ENCODE measurements at regions not wholly inside any gene's neighbourhood (a gene's known extent, or its start where the extent isn't known, plus 50 kb on each side); places are given as distances from the start of the nearest gene placed in this dataset.

DNA sequence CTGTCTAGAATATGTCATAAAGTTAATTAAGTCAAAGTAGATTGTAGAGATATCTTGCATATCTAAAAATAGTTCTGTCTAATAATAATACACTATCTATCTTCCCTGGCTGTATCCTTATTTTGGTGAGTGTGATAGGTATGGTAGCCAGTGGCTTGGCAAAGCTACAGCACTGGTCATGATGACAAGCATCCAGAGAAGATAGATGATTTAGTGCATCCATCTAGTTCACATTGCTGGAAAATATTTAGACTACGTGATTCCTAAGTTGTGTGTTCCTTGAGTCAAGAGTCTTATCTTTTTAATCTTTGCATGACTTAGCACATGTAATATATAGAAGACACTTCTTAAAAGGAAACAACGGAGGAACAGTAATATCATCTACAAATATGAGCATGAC is 711.2 kb upstream of the KCND2 start:
- Histone ChIP-seq H3K36me3 (ENCODE audit: control insufficient read depth in 5 of 5, insufficient read depth in 5 of 5, low read length in 5 of 5) (no peaks in the 10 kb centered on the region), H3K27me3 (ENCODE audit: control insufficient read depth in 5 of 5, insufficient read depth in 4 of 5, low read length in 5 of 5) (no peaks in the 10 kb centered on the region), H3K27ac (ENCODE audit: low read depth, low read length) (no peak overlapping the region), H3K4me1 (ENCODE audit: control insufficient read depth in 5 of 5, insufficient read depth in 5 of 5, low read length in 5 of 5) (no peaks in the 10 kb centered on the region), H3K9ac (ENCODE audit: low read length in 5 of 5) (no peak overlapping the region), H3K9me3 (ENCODE audit: control insufficient read depth in 5 of 5, low read length in 5 of 5) (no peaks in the 10 kb centered on the region), H3K4me3 (ENCODE audit: low read depth in 1 of 5, low read length in 5 of 5) (no peak overlapping the region)

DNA sequence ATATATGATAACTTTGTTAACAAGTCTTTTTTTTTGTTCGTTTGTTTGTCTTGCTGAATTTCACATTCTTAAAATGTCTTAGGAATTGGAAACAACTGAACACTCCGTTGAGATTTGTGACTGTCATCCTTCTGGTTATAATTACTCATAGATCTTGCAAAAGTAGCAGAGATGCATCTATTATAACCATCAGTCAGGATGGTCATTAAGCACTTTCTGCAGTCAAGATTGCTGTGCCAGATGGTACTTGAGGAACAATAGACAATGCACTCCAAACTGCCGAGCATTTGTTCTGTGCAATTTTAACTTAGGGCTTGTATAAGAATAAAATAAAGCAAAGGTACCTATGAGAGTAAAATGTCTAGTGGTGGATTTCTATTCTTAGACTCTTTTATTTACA is 710.1 kb upstream of the KCND2 start:
- no peak overlapping the region for H3K27ac ChIP-seq (ENCODE audit: low read depth, low read length)
- no peak overlapping the region for H3K9ac ChIP-seq (ENCODE audit: low read length in 5 of 5)
- no peaks in the 10 kb centered on the region for H3K27me3 ChIP-seq (ENCODE audit: control insufficient read depth in 5 of 5, insufficient read depth in 4 of 5, low read length in 5 of 5)
- H3K36me3 ChIP-seq (ENCODE audit: control insufficient read depth in 5 of 5, insufficient read depth in 5 of 5, low read length in 5 of 5), result no peaks in the 10 kb centered on the region
- H3K9me3 ChIP-seq (ENCODE audit: control insufficient read depth in 5 of 5, low read length in 5 of 5), result no peaks in the 10 kb centered on the region
- H3K4me1 ChIP-seq (ENCODE audit: control insufficient read depth in 5 of 5, insufficient read depth in 5 of 5, low read length in 5 of 5), result no peaks in the 10 kb centered on the region
- no peak overlapping the region for H3K4me3 ChIP-seq (ENCODE audit: low read depth in 1 of 5, low read length in 5 of 5)

GRCh38 chr7:119571666-119572065 is 701.3 kb upstream of the KCND2 start:
- Histone ChIP-seq H3K36me3 (ENCODE audit: control insufficient read depth in 5 of 5, insufficient read depth in 5 of 5, low read length in 5 of 5) (no peaks in the 10 kb centered on the region), H3K27ac (ENCODE audit: low read depth, low read length) (no peak overlapping the region), H3K4me1 (ENCODE audit: control insufficient read depth in 5 of 5, insufficient read depth in 5 of 5, low read length in 5 of 5) (no peaks in the 10 kb centered on the region), H3K4me3 (ENCODE audit: low read depth in 1 of 5, low read length in 5 of 5) (no peak overlapping the region), H3K9ac (ENCODE audit: low read length in 5 of 5) (no peak overlapping the region), H3K9me3 (ENCODE audit: control insufficient read depth in 5 of 5, low read length in 5 of 5) (peaks cover 0 to 7% (median 0%) of the 10 kb centered on the region in 5 donors), H3K27me3 (ENCODE audit: control insufficient read depth in 5 of 5, insufficient read depth in 4 of 5, low read length in 5 of 5) (no peaks in the 10 kb centered on the region)

DNA sequence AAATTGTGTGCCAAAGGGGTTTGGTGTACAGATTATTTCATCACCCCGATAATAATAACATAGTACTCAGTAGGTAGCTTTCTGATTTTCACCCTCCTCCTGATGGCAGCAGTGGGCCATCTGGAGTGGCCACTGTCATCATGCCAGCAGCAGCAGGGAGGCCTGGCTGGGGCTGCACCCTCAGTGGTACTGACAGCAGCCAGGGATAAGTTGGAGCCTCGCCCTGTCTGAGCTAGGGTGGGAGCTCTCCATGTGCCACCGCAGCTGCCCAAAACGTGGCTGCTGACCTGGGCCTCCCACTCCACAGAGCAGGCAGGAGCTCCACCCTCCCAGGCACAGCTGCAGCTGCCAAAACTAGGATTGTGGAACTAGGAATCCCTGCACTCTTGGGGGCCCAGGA is 700.8 kb upstream of the KCND2 start:
- Histone ChIP-seq H3K36me3 (ENCODE audit: control insufficient read depth in 5 of 5, insufficient read depth in 5 of 5, low read length in 5 of 5) (no peaks in the 10 kb centered on the region), H3K27ac (ENCODE audit: low read depth, low read length) (no peak overlapping the region)

GRCh38 chr7:119572541-119572940 is 700.4 kb upstream of the KCND2 start:
- Histone ChIP-seq H3K4me3 (ENCODE audit: low read depth in 1 of 5, low read length in 5 of 5) (no peak overlapping the region), H3K27ac (ENCODE audit: low read depth, low read length) (no peak overlapping the region), H3K9me3 (ENCODE audit: control insufficient read depth in 5 of 5, low read length in 5 of 5) (peaks cover 0 to 7% (median 0%) of the 10 kb centered on the region in 5 donors), H3K27me3 (ENCODE audit: control insufficient read depth in 5 of 5, insufficient read depth in 4 of 5, low read length in 5 of 5) (no peaks in the 10 kb centered on the region), H3K4me1 (ENCODE audit: control insufficient read depth in 5 of 5, insufficient read depth in 5 of 5, low read length in 5 of 5) (no peaks in the 10 kb centered on the region), H3K36me3 (ENCODE audit: control insufficient read depth in 5 of 5, insufficient read depth in 5 of 5, low read length in 5 of 5) (no peaks in the 10 kb centered on the region), H3K9ac (ENCODE audit: low read length in 5 of 5) (no peak overlapping the region)

More for the DNA sequence above, 700.8 kb upstream of the KCND2 start:
- no peak overlapping the region for H3K9ac ChIP-seq (ENCODE audit: low read length in 5 of 5)
- peaks cover 0 to 7% (median 0%) of the 10 kb centered on the region in 5 donors for H3K9me3 ChIP-seq (ENCODE audit: control insufficient read depth in 5 of 5, low read length in 5 of 5)
- H3K4me1 ChIP-seq (ENCODE audit: control insufficient read depth in 5 of 5, insufficient read depth in 5 of 5, low read length in 5 of 5), result no peaks in the 10 kb centered on the region
- H3K4me3 ChIP-seq (ENCODE audit: low read depth in 1 of 5, low read length in 5 of 5), result no peak overlapping the region
- no peaks in the 10 kb centered on the region for H3K27me3 ChIP-seq (ENCODE audit: control insufficient read depth in 5 of 5, insufficient read depth in 4 of 5, low read length in 5 of 5)

DNA sequence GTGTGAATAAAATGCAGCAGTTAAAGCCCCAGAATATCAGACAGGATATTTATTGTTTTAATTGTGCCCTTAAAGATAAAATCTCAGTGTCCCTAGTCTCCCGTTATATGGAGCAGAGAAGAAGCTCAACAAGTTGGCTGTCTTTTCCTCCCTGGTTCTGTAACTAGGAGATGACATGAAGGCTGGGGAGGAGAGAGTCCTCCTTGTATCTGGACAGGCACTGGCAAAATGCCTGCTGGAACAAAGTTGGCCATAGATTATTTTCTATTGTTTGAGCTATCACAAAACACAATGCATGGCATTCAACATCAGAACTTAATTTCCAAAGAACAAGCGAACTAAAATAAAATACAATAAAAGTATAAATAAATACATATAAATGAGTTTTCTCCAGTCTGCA is 694.9 kb upstream of the KCND2 start:
- Histone ChIP-seq H3K27ac (ENCODE audit: low read depth, low read length) (no peak overlapping the region), H3K4me1 (ENCODE audit: control insufficient read depth in 5 of 5, insufficient read depth in 5 of 5, low read length in 5 of 5) (no peaks in the 10 kb centered on the region), H3K4me3 (ENCODE audit: low read depth in 1 of 5, low read length in 5 of 5) (no peak overlapping the region), H3K27me3 (ENCODE audit: control insufficient read depth in 5 of 5, insufficient read depth in 4 of 5, low read length in 5 of 5) (no peaks in the 10 kb centered on the region), H3K9ac (ENCODE audit: low read length in 5 of 5) (no peak overlapping the region), H3K9me3 (ENCODE audit: control insufficient read depth in 5 of 5, low read length in 5 of 5) (no peaks in the 10 kb centered on the region), H3K36me3 (ENCODE audit: control insufficient read depth in 5 of 5, insufficient read depth in 5 of 5, low read length in 5 of 5) (no peaks in the 10 kb centered on the region)

GRCh38 chr7:119594956-119595355 is 678.0 kb upstream of the KCND2 start:
- no peak overlapping the region for H3K27ac ChIP-seq (ENCODE audit: low read depth, low read length)
- no peaks in the 10 kb centered on the region for H3K4me1 ChIP-seq (ENCODE audit: control insufficient read depth in 5 of 5, insufficient read depth in 5 of 5, low read length in 5 of 5)
- H3K27me3 ChIP-seq (ENCODE audit: control insufficient read depth in 5 of 5, insufficient read depth in 4 of 5, low read length in 5 of 5), result no peaks in the 10 kb centered on the region
- H3K9me3 ChIP-seq (ENCODE audit: control insufficient read depth in 5 of 5, low read length in 5 of 5), result no peaks in the 10 kb centered on the region
- H3K4me3 ChIP-seq (ENCODE audit: low read depth in 1 of 5, low read length in 5 of 5), result no peak overlapping the region
- no peaks in the 10 kb centered on the region for H3K36me3 ChIP-seq (ENCODE audit: control insufficient read depth in 5 of 5, insufficient read depth in 5 of 5, low read length in 5 of 5)
- H3K9ac ChIP-seq (ENCODE audit: low read length in 5 of 5), result no peak overlapping the region

GRCh38 chr7:119596651-119597050 is 676.3 kb upstream of the KCND2 start:
- Histone ChIP-seq H3K36me3 (ENCODE audit: control insufficient read depth in 5 of 5, insufficient read depth in 5 of 5, low read length in 5 of 5) (no peaks in the 10 kb centered on the region), H3K4me3 (ENCODE audit: low read depth in 1 of 5, low read length in 5 of 5) (no peak overlapping the region), H3K4me1 (ENCODE audit: control insufficient read depth in 5 of 5, insufficient read depth in 5 of 5, low read length in 5 of 5) (no peaks in the 10 kb centered on the region), H3K27ac (ENCODE audit: low read depth, low read length) (no peak overlapping the region), H3K9ac (ENCODE audit: low read length in 5 of 5) (no peak overlapping the region), H3K9me3 (ENCODE audit: control insufficient read depth in 5 of 5, low read length in 5 of 5) (no peaks in the 10 kb centered on the region), H3K27me3 (ENCODE audit: control insufficient read depth in 5 of 5, insufficient read depth in 4 of 5, low read length in 5 of 5) (no peaks in the 10 kb centered on the region)

- Histone ChIP-seq H3K27me3 (ENCODE audit: control insufficient read depth in 5 of 5, insufficient read depth in 4 of 5, low read length in 5 of 5) (no peaks in the 10 kb centered on the region), H3K27ac (ENCODE audit: low read depth, low read length) (no peak overlapping the region), H3K36me3 (ENCODE audit: control insufficient read depth in 5 of 5, insufficient read depth in 5 of 5, low read length in 5 of 5) (no peaks in the 10 kb centered on the region), H3K4me1 (ENCODE audit: control insufficient read depth in 5 of 5, insufficient read depth in 5 of 5, low read length in 5 of 5) (no peaks in the 10 kb centered on the region), H3K4me3 (ENCODE audit: low read depth in 1 of 5, low read length in 5 of 5) (no peak overlapping the region), H3K9ac (ENCODE audit: low read length in 5 of 5) (no peak overlapping the region), H3K9me3 (ENCODE audit: control insufficient read depth in 5 of 5, low read length in 5 of 5) (peaks cover 0 to 8% (median 3%) of the 10 kb centered on the region in 5 donors)
Observed at GRCh38 chr7:119606297-119606696, 666.7 kb upstream of the KCND2 start.

- Histone ChIP-seq H3K27ac (ENCODE audit: low read depth, low read length) (no peak overlapping the region), H3K27me3 (ENCODE audit: control insufficient read depth in 5 of 5, insufficient read depth in 4 of 5, low read length in 5 of 5) (no peaks in the 10 kb centered on the region), H3K9me3 (ENCODE audit: control insufficient read depth in 5 of 5, low read length in 5 of 5) (no peaks in the 10 kb centered on the region), H3K4me3 (ENCODE audit: low read depth in 1 of 5, low read length in 5 of 5) (no peak overlapping the region), H3K9ac (ENCODE audit: low read length in 5 of 5) (no peak overlapping the region), H3K4me1 (ENCODE audit: control insufficient read depth in 5 of 5, insufficient read depth in 5 of 5, low read length in 5 of 5) (no peaks in the 10 kb centered on the region), H3K36me3 (ENCODE audit: control insufficient read depth in 5 of 5, insufficient read depth in 5 of 5, low read length in 5 of 5) (no peaks in the 10 kb centered on the region)
Observed at GRCh38 chr7:119620769-119621168, 652.2 kb upstream of the KCND2 start.

GRCh38 chr7:119623427-119623826 is 649.5 kb upstream of the KCND2 start:
- Histone ChIP-seq H3K4me1 (ENCODE audit: control insufficient read depth in 5 of 5, insufficient read depth in 5 of 5, low read length in 5 of 5) (no peaks in the 10 kb centered on the region), H3K36me3 (ENCODE audit: control insufficient read depth in 5 of 5, insufficient read depth in 5 of 5, low read length in 5 of 5) (no peaks in the 10 kb centered on the region), H3K9me3 (ENCODE audit: control insufficient read depth in 5 of 5, low read length in 5 of 5) (no peaks in the 10 kb centered on the region), H3K27me3 (ENCODE audit: control insufficient read depth in 5 of 5, insufficient read depth in 4 of 5, low read length in 5 of 5) (no peaks in the 10 kb centered on the region), H3K9ac (ENCODE audit: low read length in 5 of 5) (no peak overlapping the region), H3K27ac (ENCODE audit: low read depth, low read length) (no peak overlapping the region), H3K4me3 (ENCODE audit: low read depth in 1 of 5, low read length in 5 of 5) (no peak overlapping the region)

Measured in subcutaneous abdominal adipose tissue (tissue), 5 donors.